ENCODE measurements at regions not wholly inside any gene's neighbourhood (a gene's known extent, or its start where the extent isn't known, plus 50 kb on each side); places are given as distances from the start of the nearest gene placed in this dataset.

GRCh38 chr7:47186316-47186715, 395.6 kb downstream of the TNS3 start (continued):
- TF ChIP-seq RAD21 (IDR thresholded peaks at IDR 0.05) (no peak), FOXA1 (IDR thresholded peaks at IDR 0.05) (no peak), FOXA2 (IDR thresholded peaks at IDR 0.05) (no peak), JUND (IDR thresholded peaks at IDR 0.05) (no peak), HNF4G (IDR thresholded peaks at IDR 0.05) (no peak)
- TF ChIP-seq, protein P1, sequence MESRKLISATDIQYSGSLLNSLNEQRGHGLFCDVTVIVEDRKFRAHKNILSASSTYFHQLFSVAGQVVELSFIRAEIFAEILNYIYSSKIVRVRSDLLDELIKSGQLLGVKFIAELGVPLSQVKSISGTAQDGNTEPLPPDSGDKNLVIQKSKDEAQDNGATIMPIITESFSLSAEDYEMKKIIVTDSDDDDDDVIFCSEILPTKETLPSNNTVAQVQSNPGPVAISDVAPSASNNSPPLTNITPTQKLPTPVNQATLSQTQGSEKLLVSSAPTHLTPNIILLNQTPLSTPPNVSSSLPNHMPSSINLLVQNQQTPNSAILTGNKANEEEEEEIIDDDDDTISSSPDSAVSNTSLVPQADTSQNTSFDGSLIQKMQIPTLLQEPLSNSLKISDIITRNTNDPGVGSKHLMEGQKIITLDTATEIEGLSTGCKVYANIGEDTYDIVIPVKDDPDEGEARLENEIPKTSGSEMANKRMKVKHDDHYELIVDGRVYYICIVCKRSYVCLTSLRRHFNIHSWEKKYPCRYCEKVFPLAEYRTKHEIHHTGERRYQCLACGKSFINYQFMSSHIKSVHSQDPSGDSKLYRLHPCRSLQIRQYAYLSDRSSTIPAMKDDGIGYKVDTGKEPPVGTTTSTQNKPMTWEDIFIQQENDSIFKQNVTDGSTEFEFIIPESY (IDR thresholded peaks at IDR 0.05), result no peak

GRCh38 chr7:47185839-47186238, 396.1 kb downstream of the TNS3 start:
- no peak overlapping the region for H3K27ac ChIP-seq (ENCODE audit: low read depth in 1 of 2, low read length in 2 of 2)
- no peak overlapping the region for H3K9ac ChIP-seq (ENCODE audit: low read depth in 1 of 2, low read length in 2 of 2)
- H3K27me3 ChIP-seq (ENCODE audit: control insufficient read depth in 4 of 4, insufficient read depth in 4 of 4, low read length in 3 of 4), result no peaks in the 10 kb centered on the region
- peaks cover 3 to 30% (median 26%) of the 10 kb centered on the region in 4 donors for H3K4me1 ChIP-seq (ENCODE audit: control insufficient read depth in 4 of 4, insufficient read depth in 4 of 4, low read length in 3 of 4)
- H3K4me3 ChIP-seq (ENCODE audit: low read depth in 1 of 3, low read length in 3 of 3), result no peak overlapping the region
- no peak for TF ChIP-seq SP1 (IDR thresholded peaks at IDR 0.05)
- TF ChIP-seq, protein P1 (IDR thresholded peaks at IDR 0.05), result no peak
- no peak for TF ChIP-seq HNF4G (IDR thresholded peaks at IDR 0.05)
- TF ChIP-seq RXRA (IDR thresholded peaks at IDR 0.05), result no peak
- TF ChIP-seq FOXA1 (IDR thresholded peaks at IDR 0.05), result no peak
- no peak for TF ChIP-seq TAF1 (conservative IDR thresholded peaks at IDR 0.05)
- TF ChIP-seq CTCF (IDR thresholded peaks at IDR 0.05; ENCODE audit: low read depth, low read length, missing input control), result no peak
- TF ChIP-seq FOXA2 (IDR thresholded peaks at IDR 0.05), result no peak
- TF ChIP-seq HNF4A (conservative IDR thresholded peaks at IDR 0.05), result no peak
- TF ChIP-seq JUND (IDR thresholded peaks at IDR 0.05), result no peak
- no peak for TF ChIP-seq NR2F2 (IDR thresholded peaks at IDR 0.05)
- no peak for TF ChIP-seq REST (IDR thresholded peaks at IDR 0.05)
- no peak for TF ChIP-seq RAD21 (IDR thresholded peaks at IDR 0.05)
- TF ChIP-seq, protein P2, sequence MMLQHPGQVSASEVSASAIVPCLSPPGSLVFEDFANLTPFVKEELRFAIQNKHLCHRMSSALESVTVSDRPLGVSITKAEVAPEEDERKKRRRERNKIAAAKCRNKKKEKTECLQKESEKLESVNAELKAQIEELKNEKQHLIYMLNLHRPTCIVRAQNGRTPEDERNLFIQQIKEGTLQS (IDR thresholded peaks at IDR 0.05), result no peak
- TF ChIP-seq, protein P3, sequence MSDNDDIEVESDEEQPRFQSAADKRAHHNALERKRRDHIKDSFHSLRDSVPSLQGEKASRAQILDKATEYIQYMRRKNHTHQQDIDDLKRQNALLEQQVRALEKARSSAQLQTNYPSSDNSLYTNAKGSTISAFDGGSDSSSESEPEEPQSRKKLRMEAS (IDR thresholded peaks at IDR 0.05), result no peak
- TF ChIP-seq EGR1 (IDR thresholded peaks at IDR 0.05; ENCODE audit: low read depth in 2 of 2), result no peak
- no peak for TF ChIP-seq YY1 (IDR thresholded peaks at IDR 0.05)
- TF ChIP-seq GABPA (IDR thresholded peaks at IDR 0.05 in 1 of 2, conservative IDR thresholded peaks at IDR 0.05 in 1 of 2), result no peak
- no peaks in the 10 kb centered on the region for H3K36me3 ChIP-seq (ENCODE audit: control insufficient read depth in 4 of 4, insufficient read depth in 3 of 4, low read depth in 1 of 4, low read length in 3 of 4)
- WGBS, result 94% methylated on average over 7 of the region's 7 CpGs
- no peaks in the 10 kb centered on the region for H3K9me3 ChIP-seq (ENCODE audit: control insufficient read depth in 4 of 4, low read length in 3 of 4)
- DNase-seq (ENCODE audit: low spot score), result no peak

Measured in liver (tissue), 8 donors.